Esophagus muscularis mucosa (tissue), 3 donors: ENCODE measurements at regions not wholly inside any gene's neighbourhood (a gene's known extent, or its start where the extent isn't known, plus 50 kb on each side); places are given as distances from the start of the nearest gene placed in this dataset.

Source experiments
- POLR2A ChIP-seq: fragments of 450-650 bp; IDR thresholded peaks from one replicate; pipeline ENCODE4 v1.6.1; 2017; ENCODE audit warnings: antibody characterized with exemption, moderate library complexity, mild to moderate bottlenecking, low read depth
- POLR2AphosphoS5 ChIP-seq, 2 donors: sonication (generic); formaldehyde crosslinking; IDR thresholded peaks; one replicate each; pipeline ENCODE4 v1.6.1; 2017; ENCODE audit warnings: antibody characterized with exemption in 2 of 2
- TF ChIP-seq, protein P1 (sequence below), 3 experiments: fragments of 200-600 bp in 2 of 3; fragments of 450-650 bp in 1 of 3; sonication (generic) in 2 of 3; IDR thresholded peaks; one replicate each; pipeline ENCODE4 v1.5.1; 2017 to 2019; ENCODE audit warnings: antibody characterized with exemption in 3 of 3, mild to moderate bottlenecking in 2 of 3, moderate library complexity in 1 of 3

DNA sequence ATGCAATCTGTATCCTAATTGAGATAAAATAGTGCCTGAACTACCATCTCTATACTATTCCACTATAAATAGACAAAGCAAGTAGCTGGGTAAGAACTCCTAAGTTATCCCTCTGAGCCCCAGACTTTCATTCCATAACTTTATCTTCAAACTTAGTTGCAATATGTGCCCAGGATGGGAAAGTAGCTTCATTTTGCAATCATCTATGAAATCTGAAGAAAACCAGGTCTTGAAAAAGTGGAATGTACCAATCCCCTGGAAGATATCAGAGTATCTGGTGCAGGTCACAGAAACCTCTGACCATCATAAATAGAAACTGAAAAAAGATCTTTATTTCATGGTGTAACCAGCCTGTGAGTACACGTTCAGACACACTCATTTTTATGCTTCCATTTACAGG, 78.1 kb upstream of the TMEM178A start:
- TF ChIP-seq POLR2AphosphoS5 (IDR thresholded peaks at IDR 0.05) (no peak), POLR2A (no peak)
- TF ChIP-seq, protein P1, sequence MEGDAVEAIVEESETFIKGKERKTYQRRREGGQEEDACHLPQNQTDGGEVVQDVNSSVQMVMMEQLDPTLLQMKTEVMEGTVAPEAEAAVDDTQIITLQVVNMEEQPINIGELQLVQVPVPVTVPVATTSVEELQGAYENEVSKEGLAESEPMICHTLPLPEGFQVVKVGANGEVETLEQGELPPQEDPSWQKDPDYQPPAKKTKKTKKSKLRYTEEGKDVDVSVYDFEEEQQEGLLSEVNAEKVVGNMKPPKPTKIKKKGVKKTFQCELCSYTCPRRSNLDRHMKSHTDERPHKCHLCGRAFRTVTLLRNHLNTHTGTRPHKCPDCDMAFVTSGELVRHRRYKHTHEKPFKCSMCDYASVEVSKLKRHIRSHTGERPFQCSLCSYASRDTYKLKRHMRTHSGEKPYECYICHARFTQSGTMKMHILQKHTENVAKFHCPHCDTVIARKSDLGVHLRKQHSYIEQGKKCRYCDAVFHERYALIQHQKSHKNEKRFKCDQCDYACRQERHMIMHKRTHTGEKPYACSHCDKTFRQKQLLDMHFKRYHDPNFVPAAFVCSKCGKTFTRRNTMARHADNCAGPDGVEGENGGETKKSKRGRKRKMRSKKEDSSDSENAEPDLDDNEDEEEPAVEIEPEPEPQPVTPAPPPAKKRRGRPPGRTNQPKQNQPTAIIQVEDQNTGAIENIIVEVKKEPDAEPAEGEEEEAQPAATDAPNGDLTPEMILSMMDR (IDR thresholded peaks at IDR 0.05), result no peak
